Head of caudate nucleus (tissue), 42 donors: ENCODE measurements at regions not wholly inside any gene's neighbourhood (a gene's known extent, or its start where the extent isn't known, plus 50 kb on each side); places are given as distances from the start of the nearest gene placed in this dataset.
"Not testable (repeated sequence)": the region's sequence is repeated elsewhere in the genome, so short reads cannot be mapped to it uniquely, and the experiment has no call there.

ENCODE experiments used
- DNase-seq, 42 donors: peaks; one replicate each; pipeline versions ENCODE4 v3.0.0 to v3.0.0-alpha.2; 2020 to 2021; ENCODE audit warnings: mixed read lengths in 7 of 42
- intact Hi-C: fragments of 100-400 bp; cut with DNase I; formaldehyde crosslinking; loops from one replicate; pipeline ENCODE4 v1.15.0; 2022

- intact Hi-C loops: no loop called here
- no peak for DNase-seq
These were observed 179.8 kb upstream of the MEIS1 start for GRCh38 chr2:66255136-66255535.

- intact Hi-C loops: no loop called here
- no peak for DNase-seq
These were observed 181.9 kb upstream of the MEIS1 start for GRCh38 chr2:66253066-66253465.

GRCh38 chr2:66252109-66252508 lies 182.8 kb upstream of the MEIS1 start:
- intact Hi-C loops: no loop called here
- no peak for DNase-seq

GRCh38 chr2:66251573-66251972 lies 183.4 kb upstream of the MEIS1 start:
- no peak for DNase-seq

GRCh38 chr2:66249089-66249488 lies 185.8 kb upstream of the MEIS1 start:
- intact Hi-C loops, DNase-seq: not testable (repeated sequence)

More at GRCh38 chr2:66251573-66251972, 183.4 kb upstream of the MEIS1 start:
- intact Hi-C loops: no loop called here

GRCh38 chr2:66243809-66244208 lies 191.1 kb upstream of the MEIS1 start:
- intact Hi-C loops, DNase-seq: not testable (repeated sequence)

GRCh38 chr2:66242888-66243287 lies 192.0 kb upstream of the MEIS1 start:
- DNase-seq, intact Hi-C loops: not testable (repeated sequence)

- no peak for DNase-seq
- intact Hi-C loops: no loop called here
These were observed 192.7 kb upstream of the MEIS1 start for GRCh38 chr2:66242099-66242789.

GRCh38 chr2:66240286-66240685 lies 194.6 kb upstream of the MEIS1 start:
- peak in 2 of 42 donors; percentile 4 to 15 for DNase-seq
- intact Hi-C loops: no loop called here

GRCh38 chr2:66239655-66240054 lies 195.3 kb upstream of the MEIS1 start:
- intact Hi-C loops: no loop called here
- DNase-seq: peak in 6 of 42 donors; percentile 6 to 27 (median 16)

GRCh38 chr2:66237803-66238379 lies 197.0 kb upstream of the MEIS1 start:
- DNase-seq: no peak
- intact Hi-C loops: no loop called here

GRCh38 chr2:66236816-66237802 lies 197.8 kb upstream of the MEIS1 start:
- intact Hi-C loops: no loop called here
- DNase-seq: no peak

GRCh38 chr2:66236067-66236685 lies 198.7 kb upstream of the MEIS1 start:
- intact Hi-C loops: no loop called here
- DNase-seq: no peak

- DNase-seq: no peak
- intact Hi-C loops: no loop called here
These were observed 199.5 kb upstream of the MEIS1 start for GRCh38 chr2:66235428-66235827.

GRCh38 chr2:66233981-66234380 lies 200.9 kb upstream of the MEIS1 start:
- no peak for DNase-seq
- intact Hi-C loops: no loop called here

GRCh38 chr2:66228128-66228547 lies 206.8 kb upstream of the MEIS1 start:
- no peak for DNase-seq
- intact Hi-C loops: no loop called here

- no peak for DNase-seq
- intact Hi-C loops: no loop called here
These were observed 217.8 kb upstream of the MEIS1 start for GRCh38 chr2:66217039-66217585.

- DNase-seq: no peak
- intact Hi-C loops: no loop called here
These were observed 222.2 kb upstream of the MEIS1 start for GRCh38 chr2:66212749-66213148.

- intact Hi-C loops: no loop called here
- no peak for DNase-seq
These were observed 232.3 kb upstream of the MEIS1 start for GRCh38 chr2:66202586-66202985.
